HAP-1 (cell line): ENCODE measurements at regions not wholly inside any gene's neighbourhood (a gene's known extent, or its start where the extent isn't known, plus 50 kb on each side); places are given as distances from the start of the nearest gene placed in this dataset.

ENCODE experiments used
- DNase-seq, 2 experiments: peaks; one replicate each; pipeline ENCODE4 v3.0.0-alpha.2; 2016 to 2020; ENCODE audit warnings: low spot score in 2 of 2
- H3K27me3 ChIP-seq: fragments of 250-450 bp; sonication (Bioruptor Pico); 2 replicates; pipeline ENCODE4 v1.5.1; 2020; ENCODE audit warnings: low read depth, mild to moderate bottlenecking, moderate library complexity
- H3K36me3 ChIP-seq: fragments of 250-450 bp; sonication (Bioruptor Pico); replicated peaks from 2 replicates; pipeline ENCODE4 v1.5.1; 2020; ENCODE audit warnings: mild to moderate bottlenecking
- H3K4me1 ChIP-seq: fragments of 250-450 bp; sonication (Bioruptor Pico); 2 replicates; pipeline ENCODE4 v1.5.1; 2020; ENCODE audit warnings: mild to moderate bottlenecking
- H3K4me3 ChIP-seq: fragments of 250-450 bp; sonication (Bioruptor Pico); 2 replicates; pipeline ENCODE4 v1.5.1; 2020; ENCODE audit warnings: mild to moderate bottlenecking, moderate library complexity
- H3K9me3 ChIP-seq: fragments of 250-450 bp; sonication (Bioruptor Pico); 2 replicates; pipeline ENCODE4 v1.5.1; 2020; ENCODE audit warnings: mild to moderate bottlenecking, moderate library complexity
- in situ Hi-C: fragments of 300-500 bp; cut with MboI; formaldehyde crosslinking; loops from 3 replicates; pipeline ENCODE4 v1.14.3; 2020; ENCODE audit warnings: low sequenced_read_pairs, inconsistent platforms, mixed read lengths

- no peak overlapping the region for H3K4me3 ChIP-seq
- H3K9me3 ChIP-seq, result peaks cover 2% of the 10 kb centered on the region
- no peaks in the 10 kb centered on the region for H3K36me3 ChIP-seq
- no peak for DNase-seq
- H3K27me3 ChIP-seq, result no peaks in the 10 kb centered on the region
- no peaks in the 10 kb centered on the region for H3K4me1 ChIP-seq
- in situ Hi-C loops, result no loop called here
Observed at GRCh38 chr16:6192984-6193383, 1095.4 kb upstream of the EEF2KMT start.

- H3K27me3 ChIP-seq, result no peaks in the 10 kb centered on the region
- in situ Hi-C loops, result no loop called here
- DNase-seq, result no peak
- H3K4me3 ChIP-seq, result no peak overlapping the region
- H3K9me3 ChIP-seq, result no peaks in the 10 kb centered on the region; the same call in 1 of the 2 replicates
- H3K36me3 ChIP-seq, result no peaks in the 10 kb centered on the region
- H3K4me1 ChIP-seq, result no peaks in the 10 kb centered on the region
Observed at GRCh38 chr16:6192532-6192931, 1094.9 kb upstream of the EEF2KMT start.

GRCh38 chr16:6190776-6191175 is 1093.2 kb upstream of the EEF2KMT start:
- Histone ChIP-seq H3K36me3 (no peaks in the 10 kb centered on the region), H3K4me1 (no peaks in the 10 kb centered on the region), H3K27me3 (no peaks in the 10 kb centered on the region), H3K4me3 (no peak overlapping the region), H3K9me3 (no peaks in the 10 kb centered on the region; the same call in 1 of the 2 replicates)
- in situ Hi-C loops, result no loop called here
- DNase-seq, result no peak

GRCh38 chr16:6189216-6189615 is 1091.6 kb upstream of the EEF2KMT start:
- no peak for DNase-seq
- Histone ChIP-seq H3K27me3 (no peaks in the 10 kb centered on the region), H3K36me3 (no peaks in the 10 kb centered on the region), H3K4me3 (no peak overlapping the region), H3K4me1 (no peaks in the 10 kb centered on the region), H3K9me3 (no peaks in the 10 kb centered on the region; the same call in 1 of the 2 replicates)
- in situ Hi-C loops, result no loop called here

GRCh38 chr16:6177616-6178180 is 1080.1 kb upstream of the EEF2KMT start:
- in situ Hi-C loops, result no loop called here
- H3K27me3 ChIP-seq, result no peaks in the 10 kb centered on the region
- no peak overlapping the region for H3K4me3 ChIP-seq
- H3K36me3 ChIP-seq, result no peaks in the 10 kb centered on the region
- DNase-seq, result no peak
- H3K4me1 ChIP-seq, result no peaks in the 10 kb centered on the region
- H3K9me3 ChIP-seq, result no peaks in the 10 kb centered on the region; the same call in 1 of the 2 replicates

GRCh38 chr16:6170022-6170421 is 1072.4 kb upstream of the EEF2KMT start:
- Histone ChIP-seq H3K4me1 (no peaks in the 10 kb centered on the region), H3K9me3 (no peaks in the 10 kb centered on the region), H3K36me3 (no peaks in the 10 kb centered on the region), H3K4me3 (no peak overlapping the region), H3K27me3 (no peaks in the 10 kb centered on the region)
- no peak for DNase-seq
- in situ Hi-C loops, result no loop called here

GRCh38 chr16:6165330-6165979 is 1067.9 kb upstream of the EEF2KMT start:
- Histone ChIP-seq H3K36me3 (no peaks in the 10 kb centered on the region), H3K4me1 (no peaks in the 10 kb centered on the region), H3K27me3 (no peaks in the 10 kb centered on the region), H3K4me3 (no peak overlapping the region), H3K9me3 (no peaks in the 10 kb centered on the region)
- in situ Hi-C loops, result no loop called here
- DNase-seq, result no peak

- no peak for DNase-seq
- Histone ChIP-seq H3K9me3 (no peaks in the 10 kb centered on the region), H3K27me3 (no peaks in the 10 kb centered on the region), H3K4me3 (no peak overlapping the region), H3K36me3 (no peaks in the 10 kb centered on the region), H3K4me1 (no peaks in the 10 kb centered on the region)
- in situ Hi-C loops, result no loop called here
Observed at GRCh38 chr16:6160871-6161270, 1063.3 kb upstream of the EEF2KMT start.

- Histone ChIP-seq H3K27me3 (no peaks in the 10 kb centered on the region), H3K36me3 (no peaks in the 10 kb centered on the region), H3K4me1 (no peaks in the 10 kb centered on the region), H3K4me3 (no peak overlapping the region), H3K9me3 (no peaks in the 10 kb centered on the region)
- in situ Hi-C loops, result no loop called here
- no peak for DNase-seq
Observed at GRCh38 chr16:6160303-6160702, 1062.7 kb upstream of the EEF2KMT start.

GRCh38 chr16:6157806-6158205 is 1060.2 kb upstream of the EEF2KMT start:
- Histone ChIP-seq H3K9me3 (no peaks in the 10 kb centered on the region), H3K36me3 (no peaks in the 10 kb centered on the region), H3K27me3 (no peaks in the 10 kb centered on the region), H3K4me1 (no peaks in the 10 kb centered on the region), H3K4me3 (no peak overlapping the region)
- in situ Hi-C loops, result no loop called here
- no peak for DNase-seq

GRCh38 chr16:6155271-6155670 is 1057.7 kb upstream of the EEF2KMT start:
- Histone ChIP-seq H3K4me1 (no peaks in the 10 kb centered on the region), H3K36me3 (no peaks in the 10 kb centered on the region), H3K9me3 (no peaks in the 10 kb centered on the region), H3K27me3 (no peaks in the 10 kb centered on the region), H3K4me3 (no peak overlapping the region)
- in situ Hi-C loops, result no loop called here
- no peak for DNase-seq

GRCh38 chr16:6153901-6154300 is 1056.3 kb upstream of the EEF2KMT start:
- in situ Hi-C loops, result no loop called here
- H3K4me1 ChIP-seq, result no peaks in the 10 kb centered on the region

GRCh38 chr16:6149031-6149430 is 1051.4 kb upstream of the EEF2KMT start:
- H3K4me3 ChIP-seq, result no peak overlapping the region
- no peaks in the 10 kb centered on the region for H3K36me3 ChIP-seq
- H3K4me1 ChIP-seq, result no peaks in the 10 kb centered on the region
- H3K9me3 ChIP-seq, result no peaks in the 10 kb centered on the region
- DNase-seq, result no peak
- H3K27me3 ChIP-seq, result no peaks in the 10 kb centered on the region
- in situ Hi-C loops, result no loop called here

More at GRCh38 chr16:6153901-6154300, 1056.3 kb upstream of the EEF2KMT start:
- Histone ChIP-seq H3K4me3 (no peak overlapping the region), H3K36me3 (no peaks in the 10 kb centered on the region), H3K27me3 (no peaks in the 10 kb centered on the region), H3K9me3 (no peaks in the 10 kb centered on the region)
- DNase-seq, result no peak

GRCh38 chr16:6148361-6148760 is 1050.8 kb upstream of the EEF2KMT start:
- Histone ChIP-seq H3K36me3 (no peaks in the 10 kb centered on the region), H3K4me3 (no peak overlapping the region), H3K27me3 (no peaks in the 10 kb centered on the region), H3K9me3 (no peaks in the 10 kb centered on the region), H3K4me1 (no peaks in the 10 kb centered on the region)
- in situ Hi-C loops, result no loop called here
- DNase-seq, result no peak
